Kidney capillary endothelial cell (primary cell): ENCODE measurements at regions not wholly inside any gene's neighbourhood (a gene's known extent, or its start where the extent isn't known, plus 50 kb on each side); places are given as distances from the start of the nearest gene placed in this dataset.
A peak's percentile ranks its signal among the peaks of the same experiment; 100 is the strongest.

Experiments used
- DNase-seq: peaks from one replicate; pipeline ENCODE4 v3.0.0-alpha.2; 2018; ENCODE audit warnings: low spot score

- no peak for DNase-seq
Measured at GRCh38 chr9:4435197-4435596, 55.1 kb upstream of the SLC1A1 start.

- no peak for DNase-seq
Measured at GRCh38 chr9:4433379-4433778, 56.9 kb upstream of the SLC1A1 start.

- no peak for DNase-seq
Measured at GRCh38 chr9:4430432-4431261, 59.6 kb upstream of the SLC1A1 start.

- peak; percentile 58 for DNase-seq
Measured at GRCh38 chr9:4425319-4426045, 64.8 kb upstream of the SLC1A1 start.

- DNase-seq: peak; percentile 81
Measured at GRCh38 chr9:4424891-4425290, 65.4 kb upstream of the SLC1A1 start.

- DNase-seq: no peak
Measured at GRCh38 chr9:4424038-4424437, 66.2 kb upstream of the SLC1A1 start.

GRCh38 chr9:4423207-4423610 is 67.1 kb upstream of the SLC1A1 start:
- DNase-seq: no peak

- DNase-seq: no peak
Measured at GRCh38 chr9:4422495-4422894, 67.8 kb upstream of the SLC1A1 start.

- DNase-seq: no peak
Measured at GRCh38 chr9:4421847-4422246, 68.4 kb upstream of the SLC1A1 start.

GRCh38 chr9:4420351-4420750 is 69.9 kb upstream of the SLC1A1 start:
- DNase-seq: no peak

- DNase-seq: no peak
Measured at GRCh38 chr9:4417578-4418325, 72.5 kb upstream of the SLC1A1 start.

- DNase-seq: no peak
Measured at GRCh38 chr9:4416467-4416866, 73.8 kb upstream of the SLC1A1 start.

- DNase-seq: no peak
Measured at GRCh38 chr9:4415281-4415680, 75.0 kb upstream of the SLC1A1 start.

GRCh38 chr9:4413856-4414255 is 76.4 kb upstream of the SLC1A1 start:
- no peak for DNase-seq

GRCh38 chr9:4404156-4404555 is 86.1 kb upstream of the SLC1A1 start:
- DNase-seq: no peak

GRCh38 chr9:4402501-4402900 is 87.8 kb upstream of the SLC1A1 start:
- no peak for DNase-seq

GRCh38 chr9:4400731-4401130 is 89.5 kb upstream of the SLC1A1 start:
- DNase-seq: no peak

GRCh38 chr9:4397917-4398316 is 92.4 kb upstream of the SLC1A1 start:
- no peak for DNase-seq

GRCh38 chr9:4393806-4394523 is 94.1 kb upstream of the GLIS3 start:
- DNase-seq: no peak

GRCh38 chr9:4389755-4390154 is 89.9 kb upstream of the GLIS3 start:
- no peak for DNase-seq

GRCh38 chr9:4389003-4389402 is 89.1 kb upstream of the GLIS3 start:
- DNase-seq: no peak

- DNase-seq: no peak
Measured at GRCh38 chr9:4386819-4387218, 87.0 kb upstream of the GLIS3 start.
